Activated naive CD4-positive, alpha-beta T cell treated with anti-CD3 and anti-CD28 coated beads for 36 hours (primary cell): ENCODE measurements at regions not wholly inside any gene's neighbourhood (a gene's known extent, or its start where the extent isn't known, plus 50 kb on each side); places are given as distances from the start of the nearest gene placed in this dataset.

ENCODE experiments used
- CTCF ChIA-PET: fragments of 350-600 bp; sonication (Branson Sonifier 250); formaldehyde crosslinking; loops from one replicate; lab custom pipeline; 2021; ENCODE audit warnings: antibody characterized with exemption; lab: Charles Lee
- DNase-seq: peaks from one replicate; pipeline ENCODE4 v3.0.0-alpha.2; 2020
- H3K27ac Mint-ChIP-seq: one replicate; pipeline ENCODE4 v1.8.0; 2021; ENCODE audit warnings: mild to moderate bottlenecking, mixed read lengths
- H3K27me3 Mint-ChIP-seq: one replicate; pipeline ENCODE4 v1.8.0; 2021; ENCODE audit warnings: low read depth, mixed read lengths
- H3K36me3 Mint-ChIP-seq: one replicate; pipeline ENCODE4 v1.8.0; 2021; ENCODE audit warnings: low read depth, mixed read lengths
- H3K4me1 Mint-ChIP-seq: one replicate; pipeline ENCODE4 v1.8.0; 2021; ENCODE audit warnings: low read depth, mixed read lengths
- H3K4me3 Mint-ChIP-seq: one replicate; pipeline ENCODE4 v1.8.0; 2021; ENCODE audit warnings: mild to moderate bottlenecking, moderate library complexity, mixed read lengths
- H3K9me3 Mint-ChIP-seq: one replicate; pipeline ENCODE4 v1.8.0; 2021; ENCODE audit warnings: mixed read lengths
- intact Hi-C: fragments of 100-400 bp; cut with micrococcal nuclease; formaldehyde crosslinking; loops from one replicate; pipeline ENCODE4 v1.15.1; 2023

GRCh38 chr6:167764215-167764614 is 62.5 kb upstream of the AFDN start:
- Mint-ChIP-seq H3K9me3 (no peaks in the 10 kb centered on the region), H3K27me3 (peaks cover 5% of the 10 kb centered on the region), H3K4me1 (no peaks in the 10 kb centered on the region), H3K27ac (no peak overlapping the region), H3K4me3 (no peak overlapping the region), H3K36me3 (no peaks in the 10 kb centered on the region)
- CTCF ChIA-PET = no interaction called here
- intact Hi-C loops = no loop called here
- DNase-seq = no peak

DNA sequence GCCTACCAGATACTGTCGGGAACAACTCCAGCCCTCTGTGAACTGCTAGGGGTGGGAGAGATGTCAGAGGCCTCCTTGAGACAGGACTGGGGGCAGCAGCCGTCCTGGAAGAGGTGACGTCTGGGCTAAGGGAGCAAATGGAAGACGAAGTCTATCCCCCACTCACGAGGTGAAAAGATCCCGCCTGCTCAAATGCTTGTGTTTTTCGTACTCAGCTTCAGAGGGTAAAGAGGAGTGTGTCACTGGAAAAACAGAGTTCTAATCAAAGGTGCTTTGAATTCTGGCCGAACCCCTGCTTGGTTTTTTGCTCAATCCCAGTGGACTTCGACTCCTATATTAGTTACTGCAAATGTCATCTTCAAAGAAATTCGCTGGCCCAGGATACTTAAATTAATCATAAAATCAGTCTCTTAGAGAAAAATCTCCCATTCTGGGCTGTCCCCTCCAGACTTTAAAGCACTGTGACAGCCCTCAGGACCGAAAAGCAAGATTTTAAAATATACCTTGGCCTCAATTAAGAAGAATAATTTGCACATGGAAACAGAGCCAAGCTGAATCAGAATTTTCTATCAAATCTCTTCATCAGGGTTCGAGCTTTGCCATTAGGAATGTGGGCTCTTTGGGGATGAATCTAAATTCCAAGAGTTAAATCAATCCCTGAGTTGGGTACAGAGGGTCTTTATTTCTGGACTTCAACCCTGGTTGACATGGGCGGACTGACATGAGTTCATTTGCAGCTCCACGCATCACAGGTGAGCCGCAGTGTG is 61.8 kb upstream of the AFDN start:
- Mint-ChIP-seq H3K27me3 (peaks cover 5% of the 10 kb centered on the region), H3K27ac (no peak overlapping the region), H3K4me1 (no peaks in the 10 kb centered on the region), H3K9me3 (no peaks in the 10 kb centered on the region), H3K36me3 (no peaks in the 10 kb centered on the region), H3K4me3 (no peak overlapping the region)
- intact Hi-C loops = no loop called here
- no peak for DNase-seq
- CTCF ChIA-PET = no interaction called here

DNA sequence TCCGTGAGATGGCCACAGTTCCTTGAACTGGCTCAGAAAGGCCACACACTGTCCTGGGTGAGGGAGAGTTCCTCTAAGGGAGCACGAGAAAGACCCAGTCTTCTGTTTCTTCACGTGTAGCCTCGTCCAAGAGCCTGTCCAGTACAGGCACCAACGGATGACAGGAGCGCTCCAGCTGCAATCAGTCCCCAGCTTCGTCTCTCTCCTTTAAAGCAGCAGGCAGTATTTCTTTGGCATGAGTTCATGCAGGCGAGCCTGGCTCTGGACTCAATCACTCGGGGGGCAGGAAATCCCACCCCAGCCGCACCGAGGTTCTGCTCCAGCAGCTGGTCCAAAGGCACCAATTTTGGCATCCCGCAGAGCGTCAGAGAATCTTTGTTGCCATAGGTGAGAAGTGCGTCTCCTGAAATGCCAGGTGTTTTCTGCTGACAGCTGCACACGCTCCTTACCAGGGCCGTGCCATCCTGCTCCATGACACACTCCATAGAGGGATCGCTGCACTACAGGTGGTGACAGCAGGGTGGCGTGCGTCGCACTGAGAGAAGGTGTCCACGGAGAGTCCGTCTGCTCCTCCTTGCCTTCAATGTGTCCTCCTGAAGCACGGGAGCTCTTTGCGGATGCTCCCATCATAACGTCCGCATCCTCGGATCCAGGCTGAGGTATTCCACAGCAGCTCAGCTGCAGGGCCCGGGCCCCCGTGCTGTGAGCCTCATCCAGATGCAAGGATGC is 59.6 kb upstream of the AFDN start:
- peaks cover 13% of the 10 kb centered on the region for H3K27me3 Mint-ChIP-seq
- CTCF ChIA-PET = no interaction called here
- H3K4me3 Mint-ChIP-seq = no peak overlapping the region
- no peaks in the 10 kb centered on the region for H3K4me1 Mint-ChIP-seq
- H3K36me3 Mint-ChIP-seq = no peaks in the 10 kb centered on the region
- DNase-seq = no peak
- H3K9me3 Mint-ChIP-seq = no peaks in the 10 kb centered on the region
- no peak overlapping the region for H3K27ac Mint-ChIP-seq
- intact Hi-C loops = no loop called here

DNA sequence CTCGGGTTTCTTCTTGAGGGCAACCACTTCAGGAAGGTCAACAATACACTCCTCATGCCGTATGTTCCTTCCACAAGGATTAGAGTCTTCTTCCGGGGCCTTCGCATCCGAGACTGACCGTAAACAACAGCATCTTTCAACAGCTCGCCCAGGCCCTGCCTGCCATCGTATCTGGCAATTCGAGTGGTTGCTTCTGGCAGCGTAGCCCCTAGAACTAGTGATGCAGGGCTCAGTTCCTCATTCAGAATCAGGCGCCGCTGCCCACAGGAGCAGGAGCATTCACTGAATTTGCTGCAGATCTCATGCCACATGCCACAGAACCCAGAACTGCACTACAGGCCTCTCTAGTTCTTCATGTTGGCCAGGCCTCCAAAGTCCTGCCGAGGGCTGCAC is 59.0 kb upstream of the AFDN start:
- Mint-ChIP-seq H3K27ac (no peak overlapping the region), H3K27me3 (peaks cover 14% of the 10 kb centered on the region), H3K4me3 (no peak overlapping the region), H3K4me1 (no peaks in the 10 kb centered on the region), H3K9me3 (no peaks in the 10 kb centered on the region), H3K36me3 (no peaks in the 10 kb centered on the region)
- intact Hi-C loops = no loop called here
- CTCF ChIA-PET = no interaction called here
- DNase-seq = no peak

DNA sequence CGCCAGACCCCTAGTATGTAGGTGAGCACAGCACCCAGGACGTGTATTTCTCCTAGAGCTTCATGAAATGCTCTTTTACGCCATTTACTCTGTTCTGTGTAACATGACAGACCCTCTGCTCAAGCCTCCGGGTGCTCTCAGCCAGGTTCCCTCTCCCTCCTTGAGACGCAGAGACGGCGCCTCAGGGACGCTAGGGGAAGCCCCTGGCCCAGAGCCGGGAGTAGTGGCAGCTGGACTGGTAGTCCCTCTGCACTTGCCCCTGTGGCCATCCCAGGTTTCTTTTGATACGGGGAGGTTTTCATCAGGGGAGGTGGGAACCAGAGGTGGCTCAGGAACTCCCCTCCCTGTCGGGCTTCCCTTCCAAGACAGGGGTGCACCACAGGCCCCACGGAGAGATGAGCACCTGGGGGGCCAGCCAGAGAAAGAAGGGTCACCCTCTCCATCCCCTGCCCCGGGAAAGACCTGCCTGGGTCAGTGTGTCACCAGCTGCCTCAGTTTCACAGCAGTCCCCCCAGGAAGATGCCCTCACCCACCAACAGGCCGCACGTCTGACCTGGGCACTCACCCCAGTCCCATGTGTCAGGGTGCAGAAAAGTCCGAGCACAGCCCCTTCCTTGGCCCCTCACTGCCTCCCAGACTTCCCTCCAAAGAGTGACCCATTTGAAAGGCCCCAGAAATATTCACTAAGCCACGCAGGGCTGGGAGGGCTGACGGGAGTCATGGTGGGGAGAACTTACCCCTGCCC is 58.1 kb upstream of the AFDN start:
- DNase-seq = no peak
- no peaks in the 10 kb centered on the region for H3K36me3 Mint-ChIP-seq
- intact Hi-C loops = no loop called here
- CTCF ChIA-PET = no interaction called here
- H3K27ac Mint-ChIP-seq = no peak overlapping the region
- H3K4me1 Mint-ChIP-seq = no peaks in the 10 kb centered on the region
- H3K27me3 Mint-ChIP-seq = peaks cover 17% of the 10 kb centered on the region
- H3K9me3 Mint-ChIP-seq = no peaks in the 10 kb centered on the region
- H3K4me3 Mint-ChIP-seq = no peak overlapping the region

GRCh38 chr6:167769408-167770190 is 57.1 kb upstream of the AFDN start:
- Mint-ChIP-seq H3K9me3 (no peaks in the 10 kb centered on the region), H3K27me3 (peaks cover 17% of the 10 kb centered on the region), H3K36me3 (no peaks in the 10 kb centered on the region), H3K4me3 (no peak overlapping the region), H3K4me1 (no peaks in the 10 kb centered on the region), H3K27ac (no peak overlapping the region)
- intact Hi-C loops = no loop called here
- CTCF ChIA-PET = no interaction called here
- no peak for DNase-seq

GRCh38 chr6:167770291-167770955 is 56.3 kb upstream of the AFDN start:
- no peaks in the 10 kb centered on the region for H3K9me3 Mint-ChIP-seq
- CTCF ChIA-PET = no interaction called here
- H3K4me3 Mint-ChIP-seq = no peak overlapping the region
- DNase-seq = no peak
- H3K36me3 Mint-ChIP-seq = no peaks in the 10 kb centered on the region
- H3K4me1 Mint-ChIP-seq = no peaks in the 10 kb centered on the region
- H3K27ac Mint-ChIP-seq = no peak overlapping the region
- intact Hi-C loops = no loop called here
- H3K27me3 Mint-ChIP-seq = peaks cover 17% of the 10 kb centered on the region

DNA sequence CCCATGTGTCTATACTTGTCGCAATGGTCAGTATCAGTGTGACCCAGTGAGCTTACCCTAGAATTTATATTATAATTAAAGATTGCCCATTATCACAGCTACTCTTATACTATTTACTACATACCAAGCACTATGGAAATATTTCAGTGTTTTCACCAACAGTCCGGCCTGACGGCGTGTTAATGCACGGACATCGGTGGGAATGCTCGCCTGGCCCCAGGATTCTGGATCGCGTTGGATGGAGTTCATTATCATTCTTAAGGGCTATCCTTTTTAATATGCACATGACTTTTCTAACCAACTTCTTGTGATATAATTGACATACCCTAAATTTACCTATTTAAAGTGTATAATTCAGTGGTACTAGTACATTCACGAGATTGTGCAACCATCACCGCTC is 51.8 kb upstream of the AFDN start:
- Mint-ChIP-seq H3K4me1 (no peaks in the 10 kb centered on the region), H3K9me3 (no peaks in the 10 kb centered on the region), H3K27me3 (peaks cover 19% of the 10 kb centered on the region), H3K4me3 (no peak overlapping the region), H3K36me3 (no peaks in the 10 kb centered on the region), H3K27ac (no peak overlapping the region)
- no peak for DNase-seq
- intact Hi-C loops = no loop called here
- CTCF ChIA-PET = no interaction called here

DNA sequence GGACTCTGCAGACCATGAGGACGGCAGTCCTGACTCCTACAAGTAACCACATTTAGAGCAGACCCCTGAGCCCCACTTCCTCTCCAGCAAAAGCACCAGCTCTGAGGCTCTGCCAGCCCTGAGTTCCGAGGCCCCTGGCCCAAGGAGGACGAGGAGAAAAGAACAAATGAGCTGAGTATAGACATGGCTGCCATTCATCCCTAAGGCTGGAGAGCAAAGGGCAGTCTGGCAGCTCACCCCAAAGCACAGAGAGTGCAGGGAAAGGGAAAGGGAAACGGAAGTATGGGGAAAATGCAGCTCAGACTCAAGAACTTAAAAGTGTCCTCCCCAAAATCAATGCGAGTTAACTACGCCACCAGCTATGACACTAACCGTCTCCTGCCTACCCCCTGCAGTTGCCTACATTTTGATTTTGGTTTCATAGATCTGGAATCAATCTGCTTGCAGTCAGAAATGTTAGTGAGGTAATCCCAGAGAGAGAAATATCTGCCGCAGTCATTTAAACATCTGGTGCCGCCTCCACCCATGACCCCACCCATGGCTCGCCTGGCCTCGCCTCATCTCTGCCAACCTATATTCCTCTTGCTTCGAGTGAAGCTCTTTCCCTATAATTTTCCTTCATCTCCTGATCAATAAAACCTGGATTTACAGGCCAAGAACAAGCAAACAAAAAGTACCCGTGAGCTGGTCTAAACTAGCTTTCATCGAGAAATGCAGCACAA is 49.6 kb upstream of the AFDN start:
- no peak overlapping the region for H3K27ac Mint-ChIP-seq
- CTCF ChIA-PET = no interaction called here
- H3K4me3 Mint-ChIP-seq = no peak overlapping the region
- H3K9me3 Mint-ChIP-seq = no peaks in the 10 kb centered on the region
- H3K27me3 Mint-ChIP-seq = peaks cover 10% of the 10 kb centered on the region
- intact Hi-C loops = no loop called here
- no peaks in the 10 kb centered on the region for H3K4me1 Mint-ChIP-seq
- no peak for DNase-seq
- H3K36me3 Mint-ChIP-seq = no peaks in the 10 kb centered on the region
